MCF 10A (cell line): ENCODE measurements at regions not wholly inside any gene's neighbourhood (a gene's known extent, or its start where the extent isn't known, plus 50 kb on each side); places are given as distances from the start of the nearest gene placed in this dataset.

Source experiments
- BruUV-seq: library from RNA; stranded (reverse); fragments of 400-500 nt; replicated peaks from 2 replicates; lab custom pipeline; 2021; lab: Mats Ljungman, UMichigan
- CTCF ChIA-PET: fragments of 300-600 bp; sonication (Branson Sonifier 250); formaldehyde crosslinking; extraction: SDS; loops from one replicate; lab custom pipeline; 2021; ENCODE audit warnings: antibody characterized with exemption, inconsistent platforms; lab: Yijun Ruan, JAX
- POLR2A ChIA-PET: fragments of 300-600, 350-650 bp; sonication (Branson Sonifier 250); formaldehyde crosslinking; extraction: SDS; loops from one replicate; lab custom pipeline; 2020; ENCODE audit warnings: antibody characterized with exemption, inconsistent platforms; lab: Yijun Ruan, JAX
- DNase-seq: peaks from one replicate; pipeline ENCODE4 v3.0.0-alpha.2; 2018; ENCODE audit not compliant: unreplicated experiment
- H3K27ac Mint-ChIP-seq: one replicate; pipeline ENCODE4 v1.8.0; 2022; ENCODE audit warnings: mild to moderate bottlenecking, low read depth, mixed read lengths; ENCODE audit not compliant: unreplicated experiment
- H3K27me3 Mint-ChIP-seq: one replicate; pipeline ENCODE4 v1.8.0; 2022; ENCODE audit warnings: mixed read lengths; ENCODE audit not compliant: insufficient read depth, unreplicated experiment
- H3K36me3 Mint-ChIP-seq: one replicate; pipeline ENCODE4 v1.8.0; 2022; ENCODE audit warnings: mild to moderate bottlenecking, moderate library complexity, mixed read lengths; ENCODE audit not compliant: insufficient read depth, unreplicated experiment
- H3K4me1 Mint-ChIP-seq: one replicate; pipeline ENCODE4 v1.8.0; 2022; ENCODE audit warnings: mixed read lengths; ENCODE audit not compliant: insufficient read depth, unreplicated experiment
- H3K4me3 Mint-ChIP-seq: one replicate; pipeline ENCODE4 v1.8.0; 2022; ENCODE audit warnings: mild to moderate bottlenecking, moderate library complexity, mixed read lengths; ENCODE audit not compliant: unreplicated experiment
- H3K9me3 Mint-ChIP-seq: one replicate; pipeline ENCODE4 v1.8.0; 2022; ENCODE audit warnings: mixed read lengths; ENCODE audit not compliant: unreplicated experiment
- intact Hi-C: fragments of 100-400 bp; cut with micrococcal nuclease; formaldehyde crosslinking; loops from 2 replicates; pipeline ENCODE4 v1.14.1; 2022
- TF ChIP-seq, protein P1 (sequence below): fragments of 200-600 bp; IDR thresholded peaks from one replicate; pipeline ENCODE4 v1.8.0; 2022; ENCODE audit warnings: antibody characterized with exemption, mild to moderate bottlenecking; ENCODE audit not compliant: unreplicated experiment

GRCh38 chr1:60331647-60332046 is 258.1 kb upstream of the C1orf87 start:
- CTCF ChIA-PET: interaction anchor here (0.6 kb wide), 1 partner anchor 47 kb away, joined by 3 read pairs; no protein-coding TSS in a partner anchor
- H3K27ac Mint-ChIP-seq: no peak overlapping the region
- intact Hi-C loops: no loop called here
- H3K4me3 Mint-ChIP-seq: no peak overlapping the region
- no peaks in the 10 kb centered on the region for H3K36me3 Mint-ChIP-seq
- peaks cover 75% of the 10 kb centered on the region for H3K27me3 Mint-ChIP-seq
- no TSS peak for BruUV-seq
- TF ChIP-seq, protein P1, sequence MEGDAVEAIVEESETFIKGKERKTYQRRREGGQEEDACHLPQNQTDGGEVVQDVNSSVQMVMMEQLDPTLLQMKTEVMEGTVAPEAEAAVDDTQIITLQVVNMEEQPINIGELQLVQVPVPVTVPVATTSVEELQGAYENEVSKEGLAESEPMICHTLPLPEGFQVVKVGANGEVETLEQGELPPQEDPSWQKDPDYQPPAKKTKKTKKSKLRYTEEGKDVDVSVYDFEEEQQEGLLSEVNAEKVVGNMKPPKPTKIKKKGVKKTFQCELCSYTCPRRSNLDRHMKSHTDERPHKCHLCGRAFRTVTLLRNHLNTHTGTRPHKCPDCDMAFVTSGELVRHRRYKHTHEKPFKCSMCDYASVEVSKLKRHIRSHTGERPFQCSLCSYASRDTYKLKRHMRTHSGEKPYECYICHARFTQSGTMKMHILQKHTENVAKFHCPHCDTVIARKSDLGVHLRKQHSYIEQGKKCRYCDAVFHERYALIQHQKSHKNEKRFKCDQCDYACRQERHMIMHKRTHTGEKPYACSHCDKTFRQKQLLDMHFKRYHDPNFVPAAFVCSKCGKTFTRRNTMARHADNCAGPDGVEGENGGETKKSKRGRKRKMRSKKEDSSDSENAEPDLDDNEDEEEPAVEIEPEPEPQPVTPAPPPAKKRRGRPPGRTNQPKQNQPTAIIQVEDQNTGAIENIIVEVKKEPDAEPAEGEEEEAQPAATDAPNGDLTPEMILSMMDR: no peak
- peak; percentile 13 for DNase-seq
- no peaks in the 10 kb centered on the region for H3K4me1 Mint-ChIP-seq
- H3K9me3 Mint-ChIP-seq: peaks cover 2% of the 10 kb centered on the region
- POLR2A ChIA-PET: no interaction called here

DNA sequence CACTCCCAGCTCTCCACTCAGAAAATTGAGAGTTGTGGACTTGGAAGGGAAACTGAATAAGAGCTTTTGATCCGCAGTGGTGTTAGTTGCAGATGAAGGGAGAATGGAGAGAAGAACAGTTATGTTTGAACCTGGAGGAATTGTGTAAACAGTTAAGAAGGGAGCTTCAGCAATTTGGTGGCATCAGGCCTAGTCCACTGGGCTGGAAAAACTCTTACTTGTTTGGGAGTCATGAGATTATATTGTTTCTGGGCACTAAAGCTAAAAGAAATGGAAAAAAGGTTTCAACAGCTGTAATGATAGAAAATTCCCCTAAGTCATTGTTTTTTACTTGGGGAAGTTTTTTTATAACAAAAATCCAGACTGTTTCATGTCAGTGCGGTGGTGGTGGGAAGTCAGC is 256.1 kb upstream of the C1orf87 start:
- peaks cover 11% of the 10 kb centered on the region for H3K9me3 Mint-ChIP-seq
- POLR2A ChIA-PET: no interaction called here
- no peaks in the 10 kb centered on the region for H3K36me3 Mint-ChIP-seq
- intact Hi-C loops: no loop called here
- H3K27ac Mint-ChIP-seq: no peak overlapping the region
- H3K4me3 Mint-ChIP-seq: no peak overlapping the region
- CTCF ChIA-PET: interaction anchor here (0.6 kb wide), 1 partner anchor 1110 kb away, joined by 3 read pairs; no protein-coding TSS in a partner anchor
- no TSS peak for BruUV-seq
- no peak for DNase-seq
- peaks cover 72% of the 10 kb centered on the region for H3K27me3 Mint-ChIP-seq
- no peaks in the 10 kb centered on the region for H3K4me1 Mint-ChIP-seq
- TF ChIP-seq, protein P1: no peak

- no peak for DNase-seq
- H3K27ac Mint-ChIP-seq: no peak overlapping the region
- peaks cover 46% of the 10 kb centered on the region for H3K27me3 Mint-ChIP-seq
- H3K4me3 Mint-ChIP-seq: no peak overlapping the region
- intact Hi-C loops: no loop called here
- no peaks in the 10 kb centered on the region for H3K9me3 Mint-ChIP-seq
- CTCF ChIA-PET: no interaction called here
- H3K36me3 Mint-ChIP-seq: no peaks in the 10 kb centered on the region
- TF ChIP-seq, protein P1: no peak
- H3K4me1 Mint-ChIP-seq: no peaks in the 10 kb centered on the region
- POLR2A ChIA-PET: no interaction called here
- BruUV-seq: no TSS peak
These were observed 238.3 kb upstream of the C1orf87 start for GRCh38 chr1:60311838-60312237.

- H3K36me3 Mint-ChIP-seq: no peaks in the 10 kb centered on the region
- no peak for DNase-seq
- no peak overlapping the region for H3K27ac Mint-ChIP-seq
- intact Hi-C loops: no loop called here
- H3K27me3 Mint-ChIP-seq: peaks cover 99% of the 10 kb centered on the region
- BruUV-seq: no TSS peak
- CTCF ChIA-PET: no interaction called here
- H3K4me1 Mint-ChIP-seq: no peaks in the 10 kb centered on the region
- no peak overlapping the region for H3K4me3 Mint-ChIP-seq
- no peaks in the 10 kb centered on the region for H3K9me3 Mint-ChIP-seq
- TF ChIP-seq, protein P1: no peak
- POLR2A ChIA-PET: no interaction called here
These were observed 226.0 kb upstream of the C1orf87 start for GRCh38 chr1:60299581-60299980.
